Thyroid gland (tissue), 4 donors: ENCODE measurements at regions not wholly inside any gene's neighbourhood (a gene's known extent, or its start where the extent isn't known, plus 50 kb on each side); places are given as distances from the start of the nearest gene placed in this dataset.

Experiments
- POLR2A ChIP-seq, 2 donors: fragments of 450-650 bp; IDR thresholded peaks; one replicate each; pipeline ENCODE4 v1.6.1; 2017; ENCODE audit warnings: antibody characterized with exemption in 2 of 2, mild to moderate bottlenecking in 2 of 2, moderate library complexity in 1 of 2
- TF ChIP-seq, protein P1 (sequence below), 6 experiments: fragments of 200-600 bp in 3 of 6; fragments of 450-650 bp in 3 of 6; sonication (generic) in 3 of 6; IDR thresholded peaks; one replicate each; pipeline ENCODE4 v1.5.1; 2016 to 2019; ENCODE audit warnings: antibody characterized with exemption in 6 of 6, mild to moderate bottlenecking in 2 of 6, inconsistent platforms in 1 of 6, moderate library complexity in 1 of 6

GRCh38 chr4:19241895-19242294 lies 1009.8 kb upstream of the SLIT2 start:
- TF ChIP-seq, protein P1, sequence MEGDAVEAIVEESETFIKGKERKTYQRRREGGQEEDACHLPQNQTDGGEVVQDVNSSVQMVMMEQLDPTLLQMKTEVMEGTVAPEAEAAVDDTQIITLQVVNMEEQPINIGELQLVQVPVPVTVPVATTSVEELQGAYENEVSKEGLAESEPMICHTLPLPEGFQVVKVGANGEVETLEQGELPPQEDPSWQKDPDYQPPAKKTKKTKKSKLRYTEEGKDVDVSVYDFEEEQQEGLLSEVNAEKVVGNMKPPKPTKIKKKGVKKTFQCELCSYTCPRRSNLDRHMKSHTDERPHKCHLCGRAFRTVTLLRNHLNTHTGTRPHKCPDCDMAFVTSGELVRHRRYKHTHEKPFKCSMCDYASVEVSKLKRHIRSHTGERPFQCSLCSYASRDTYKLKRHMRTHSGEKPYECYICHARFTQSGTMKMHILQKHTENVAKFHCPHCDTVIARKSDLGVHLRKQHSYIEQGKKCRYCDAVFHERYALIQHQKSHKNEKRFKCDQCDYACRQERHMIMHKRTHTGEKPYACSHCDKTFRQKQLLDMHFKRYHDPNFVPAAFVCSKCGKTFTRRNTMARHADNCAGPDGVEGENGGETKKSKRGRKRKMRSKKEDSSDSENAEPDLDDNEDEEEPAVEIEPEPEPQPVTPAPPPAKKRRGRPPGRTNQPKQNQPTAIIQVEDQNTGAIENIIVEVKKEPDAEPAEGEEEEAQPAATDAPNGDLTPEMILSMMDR (IDR thresholded peaks at IDR 0.05) = no peak
- no peak for TF ChIP-seq POLR2A (IDR thresholded peaks at IDR 0.05)
